ENCODE measurements at regions not wholly inside any gene's neighbourhood (a gene's known extent, or its start where the extent isn't known, plus 50 kb on each side); places are given as distances from the start of the nearest gene placed in this dataset.
"Not testable (repeated sequence)": the region's sequence is repeated elsewhere in the genome, so short reads cannot be mapped to it uniquely, and the experiment has no call there.

DNA sequence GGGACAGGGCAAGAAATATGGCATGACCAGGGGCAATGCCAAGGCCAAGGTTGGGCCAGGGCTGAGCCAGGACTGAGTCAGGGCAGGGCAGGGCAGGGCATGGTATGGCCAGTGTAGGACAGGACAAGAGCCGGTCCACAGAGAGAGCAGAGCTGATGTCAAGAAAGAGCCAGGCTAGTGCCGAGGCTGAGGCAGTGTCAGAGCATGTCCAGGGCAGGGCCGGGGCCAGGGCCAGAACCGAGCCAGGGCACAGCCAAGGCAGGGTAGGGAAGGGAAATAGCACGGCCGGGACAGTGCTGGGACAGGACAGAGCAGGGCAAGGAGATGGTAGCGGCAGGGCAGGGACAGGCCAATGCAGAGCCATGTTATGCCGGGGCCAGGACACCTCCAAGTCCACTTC is 2875.1 kb downstream of the RPIA start:
- not testable (repeated sequence) for H3K36me3 ChIP-seq (ENCODE audit: control insufficient read depth in 1 of 2, insufficient read depth in 2 of 2, low read length in 2 of 2); H3K4me1 ChIP-seq (ENCODE audit: control insufficient read depth in 1 of 2, insufficient read depth in 2 of 2, low read length in 2 of 2); H3K4me3 ChIP-seq (ENCODE audit: low read depth in 1 of 2, low read length in 2 of 2); H3K27ac ChIP-seq (ENCODE audit: low read length); H3K27me3 ChIP-seq (ENCODE audit: low read depth, low read length); H3K9me3 ChIP-seq (ENCODE audit: control insufficient read depth in 1 of 2, low read length in 2 of 2)

- not testable (repeated sequence) for H3K4me1 ChIP-seq (ENCODE audit: control insufficient read depth in 1 of 2, insufficient read depth in 2 of 2, low read length in 2 of 2); H3K36me3 ChIP-seq (ENCODE audit: control insufficient read depth in 1 of 2, insufficient read depth in 2 of 2, low read length in 2 of 2); H3K9me3 ChIP-seq (ENCODE audit: control insufficient read depth in 1 of 2, low read length in 2 of 2); H3K4me3 ChIP-seq (ENCODE audit: low read depth in 1 of 2, low read length in 2 of 2); H3K27me3 ChIP-seq (ENCODE audit: low read depth, low read length); H3K27ac ChIP-seq (ENCODE audit: low read length)
Measured at GRCh38 chr2:91567546-91568335, 2876.3 kb downstream of the RPIA start.

DNA sequence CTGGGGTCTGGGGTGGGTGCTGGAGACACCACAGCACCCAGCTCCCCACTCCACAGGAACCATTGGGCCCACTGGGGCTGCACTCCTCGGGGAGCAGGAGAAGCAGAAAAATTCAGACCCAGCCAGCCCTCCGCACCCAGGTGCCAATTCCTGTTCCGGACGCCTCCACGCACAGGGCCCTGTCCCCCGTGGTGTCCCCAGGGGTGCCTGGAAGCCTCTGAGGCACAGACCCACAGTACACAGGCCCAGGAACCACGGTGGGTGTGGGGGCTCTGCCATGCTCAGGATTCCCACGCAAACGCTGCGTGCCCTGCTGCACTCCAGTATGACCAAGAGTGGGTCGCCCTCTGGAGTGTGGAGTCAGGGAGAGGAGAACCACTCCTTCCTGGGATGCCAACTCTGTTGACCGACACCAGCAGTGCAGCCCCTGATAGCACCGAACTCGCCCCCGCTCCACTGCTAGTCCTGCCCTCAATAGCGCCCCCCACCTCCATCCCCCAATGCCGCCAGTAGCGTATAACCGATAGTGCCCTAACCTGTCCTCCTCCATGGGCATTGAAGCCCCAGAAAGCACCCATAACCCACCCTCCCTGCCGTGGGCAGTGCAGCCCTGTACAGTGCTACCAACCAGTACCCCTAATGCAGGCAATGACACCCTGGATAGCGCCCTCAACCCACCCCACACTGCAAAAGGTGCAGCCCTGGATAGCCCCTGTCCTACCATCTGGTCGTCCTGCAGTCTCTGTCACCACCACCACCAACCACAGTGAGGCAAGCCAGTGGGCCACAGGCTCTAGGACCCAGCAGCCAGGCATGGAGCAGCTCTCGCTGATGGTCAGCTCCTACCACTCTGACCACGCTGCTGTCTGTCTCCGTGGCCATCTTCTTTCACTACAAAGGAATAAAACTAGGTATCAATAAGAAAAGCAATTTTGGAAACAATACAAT is 2877.2 kb downstream of the RPIA start:
- not testable (repeated sequence) for H3K4me3 ChIP-seq (ENCODE audit: low read depth in 1 of 2, low read length in 2 of 2); H3K9me3 ChIP-seq (ENCODE audit: control insufficient read depth in 1 of 2, low read length in 2 of 2); H3K27me3 ChIP-seq (ENCODE audit: low read depth, low read length); H3K36me3 ChIP-seq (ENCODE audit: control insufficient read depth in 1 of 2, insufficient read depth in 2 of 2, low read length in 2 of 2); H3K27ac ChIP-seq (ENCODE audit: low read length); H3K4me1 ChIP-seq (ENCODE audit: control insufficient read depth in 1 of 2, insufficient read depth in 2 of 2, low read length in 2 of 2)

DNA sequence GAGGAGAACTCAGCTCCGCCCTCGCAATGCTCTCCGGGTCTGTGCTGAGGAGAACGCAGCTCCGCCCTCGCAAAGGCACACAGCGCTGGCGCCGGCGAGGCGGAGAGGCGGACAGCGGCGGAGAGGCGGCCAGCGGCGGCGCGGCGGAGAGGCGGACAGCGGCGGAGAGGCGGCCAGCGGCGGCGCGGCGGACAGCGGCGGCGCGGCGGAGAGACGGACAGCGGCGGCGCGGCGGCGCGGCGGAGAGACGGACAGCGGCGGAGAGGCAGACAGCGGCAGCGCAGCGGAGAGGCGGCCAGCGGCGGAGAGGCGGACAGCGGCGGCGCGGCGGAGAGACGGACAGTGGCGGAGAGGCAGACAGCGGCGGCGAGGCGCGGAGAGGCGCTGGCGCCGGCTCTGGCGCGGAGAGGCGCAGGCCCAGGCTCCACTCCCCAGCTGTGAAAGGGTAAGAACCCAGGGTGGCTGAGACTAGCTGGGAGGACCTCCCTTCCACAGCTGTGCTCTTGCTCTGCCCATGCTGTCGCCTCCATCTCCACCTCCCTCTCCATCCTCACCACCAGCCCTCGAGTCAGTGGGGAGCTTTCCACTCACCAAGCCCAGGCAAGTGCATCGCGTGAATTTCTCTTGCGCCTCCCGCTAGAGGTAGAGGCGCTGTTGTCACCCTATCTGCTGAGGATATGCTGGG is 2879.9 kb downstream of the RPIA start:
- H3K27ac ChIP-seq (ENCODE audit: low read length); H3K9me3 ChIP-seq (ENCODE audit: control insufficient read depth in 1 of 2, low read length in 2 of 2); H3K4me1 ChIP-seq (ENCODE audit: control insufficient read depth in 1 of 2, insufficient read depth in 2 of 2, low read length in 2 of 2); H3K27me3 ChIP-seq (ENCODE audit: low read depth, low read length); H3K4me3 ChIP-seq (ENCODE audit: low read depth in 1 of 2, low read length in 2 of 2); H3K36me3 ChIP-seq (ENCODE audit: control insufficient read depth in 1 of 2, insufficient read depth in 2 of 2, low read length in 2 of 2): not testable (repeated sequence)

- not testable (repeated sequence) for H3K4me3 ChIP-seq (ENCODE audit: low read depth in 1 of 2, low read length in 2 of 2); H3K27me3 ChIP-seq (ENCODE audit: low read depth, low read length); H3K9me3 ChIP-seq (ENCODE audit: control insufficient read depth in 1 of 2, low read length in 2 of 2)
Measured at GRCh38 chr2:91573018-91573417, 2881.5 kb downstream of the RPIA start.

GRCh38 chr2:91573755-91574154 is 2882.3 kb downstream of the RPIA start:
- H3K36me3 ChIP-seq (ENCODE audit: control insufficient read depth in 1 of 2, insufficient read depth in 2 of 2, low read length in 2 of 2) = not testable (repeated sequence)

More at GRCh38 chr2:91573018-91573417, 2881.5 kb downstream of the RPIA start:
- not testable (repeated sequence) for H3K36me3 ChIP-seq (ENCODE audit: control insufficient read depth in 1 of 2, insufficient read depth in 2 of 2, low read length in 2 of 2); H3K27ac ChIP-seq (ENCODE audit: low read length); H3K4me1 ChIP-seq (ENCODE audit: control insufficient read depth in 1 of 2, insufficient read depth in 2 of 2, low read length in 2 of 2)

DNA sequence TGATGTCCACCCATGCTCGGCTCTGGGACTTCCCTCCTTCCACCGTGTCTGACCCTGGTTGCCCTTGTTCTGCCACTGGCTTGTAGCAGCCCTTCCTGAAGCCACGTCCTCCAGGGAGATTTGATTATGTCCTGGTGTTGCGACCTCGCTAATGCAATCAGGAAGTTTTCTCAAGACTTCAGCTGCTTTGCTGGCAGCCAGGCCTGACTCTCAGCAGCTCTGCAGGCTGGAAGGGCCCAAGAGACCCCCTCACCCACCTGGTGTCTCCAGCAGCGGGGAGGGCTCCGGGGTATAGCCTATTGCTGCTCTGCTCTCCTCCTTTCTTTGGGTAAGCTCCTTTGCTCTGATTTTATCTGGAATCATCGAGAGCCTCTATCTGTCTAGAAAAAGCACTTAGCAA is 2882.8 kb downstream of the RPIA start:
- not testable (repeated sequence) for H3K27me3 ChIP-seq (ENCODE audit: low read depth, low read length); H3K4me3 ChIP-seq (ENCODE audit: low read depth in 1 of 2, low read length in 2 of 2); H3K27ac ChIP-seq (ENCODE audit: low read length); H3K9me3 ChIP-seq (ENCODE audit: control insufficient read depth in 1 of 2, low read length in 2 of 2); H3K4me1 ChIP-seq (ENCODE audit: control insufficient read depth in 1 of 2, insufficient read depth in 2 of 2, low read length in 2 of 2); H3K36me3 ChIP-seq (ENCODE audit: control insufficient read depth in 1 of 2, insufficient read depth in 2 of 2, low read length in 2 of 2)

More at GRCh38 chr2:91573755-91574154, 2882.3 kb downstream of the RPIA start:
- H3K4me1 ChIP-seq (ENCODE audit: control insufficient read depth in 1 of 2, insufficient read depth in 2 of 2, low read length in 2 of 2); H3K9me3 ChIP-seq (ENCODE audit: control insufficient read depth in 1 of 2, low read length in 2 of 2); H3K27me3 ChIP-seq (ENCODE audit: low read depth, low read length); H3K4me3 ChIP-seq (ENCODE audit: low read depth in 1 of 2, low read length in 2 of 2); H3K27ac ChIP-seq (ENCODE audit: low read length): not testable (repeated sequence)

DNA sequence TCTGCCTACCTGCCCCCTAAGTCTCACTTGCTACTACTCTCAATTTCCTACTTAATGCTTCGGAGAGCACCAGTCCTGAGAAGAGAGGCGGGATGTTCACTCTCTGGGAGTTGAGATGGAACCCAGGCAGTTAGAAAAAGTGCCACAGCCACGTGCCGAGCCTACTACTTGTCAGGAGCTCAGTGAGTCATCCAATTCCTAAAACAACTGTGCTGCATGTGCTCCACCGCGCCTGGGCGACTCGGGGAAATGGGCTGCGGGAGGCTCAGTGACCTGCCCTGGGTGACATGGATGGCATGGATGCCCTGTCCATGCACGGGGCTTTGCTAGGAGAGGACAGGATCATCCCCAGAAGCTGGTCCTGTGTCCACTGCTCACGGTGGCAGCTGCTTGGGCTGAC is 2884.2 kb downstream of the RPIA start:
- H3K4me3 ChIP-seq (ENCODE audit: low read depth in 1 of 2, low read length in 2 of 2); H3K27me3 ChIP-seq (ENCODE audit: low read depth, low read length); H3K9me3 ChIP-seq (ENCODE audit: control insufficient read depth in 1 of 2, low read length in 2 of 2); H3K36me3 ChIP-seq (ENCODE audit: control insufficient read depth in 1 of 2, insufficient read depth in 2 of 2, low read length in 2 of 2); H3K4me1 ChIP-seq (ENCODE audit: control insufficient read depth in 1 of 2, insufficient read depth in 2 of 2, low read length in 2 of 2); H3K27ac ChIP-seq (ENCODE audit: low read length): not testable (repeated sequence)

- not testable (repeated sequence) for H3K36me3 ChIP-seq (ENCODE audit: control insufficient read depth in 1 of 2, insufficient read depth in 2 of 2, low read length in 2 of 2); H3K9me3 ChIP-seq (ENCODE audit: control insufficient read depth in 1 of 2, low read length in 2 of 2); H3K4me1 ChIP-seq (ENCODE audit: control insufficient read depth in 1 of 2, insufficient read depth in 2 of 2, low read length in 2 of 2); H3K4me3 ChIP-seq (ENCODE audit: low read depth in 1 of 2, low read length in 2 of 2); H3K27ac ChIP-seq (ENCODE audit: low read length); H3K27me3 ChIP-seq (ENCODE audit: low read depth, low read length)
Measured at GRCh38 chr2:91577406-91577805, 2885.9 kb downstream of the RPIA start.

DNA sequence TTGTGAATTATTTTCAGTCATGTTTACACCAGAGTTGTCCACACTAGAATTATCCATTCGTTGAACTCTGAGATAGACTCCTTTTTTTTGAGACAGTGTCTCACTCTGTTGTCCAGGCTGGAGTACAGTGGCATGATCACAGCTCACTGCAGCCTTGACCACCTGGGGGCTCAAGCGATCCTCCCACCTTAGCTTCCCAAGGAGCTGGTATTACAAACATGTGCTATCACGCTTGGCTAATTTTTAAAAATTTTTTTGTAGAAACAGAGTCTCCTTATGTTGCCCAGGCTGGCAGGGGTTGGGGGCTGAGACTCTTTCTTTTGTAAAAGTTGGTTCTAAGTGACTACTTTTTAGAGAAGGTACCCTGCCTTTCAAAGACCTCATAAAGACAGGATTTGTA is 2887.2 kb downstream of the RPIA start:
- H3K27ac ChIP-seq (ENCODE audit: low read length); H3K4me1 ChIP-seq (ENCODE audit: control insufficient read depth in 1 of 2, insufficient read depth in 2 of 2, low read length in 2 of 2); H3K9me3 ChIP-seq (ENCODE audit: control insufficient read depth in 1 of 2, low read length in 2 of 2); H3K36me3 ChIP-seq (ENCODE audit: control insufficient read depth in 1 of 2, insufficient read depth in 2 of 2, low read length in 2 of 2); H3K27me3 ChIP-seq (ENCODE audit: low read depth, low read length); H3K4me3 ChIP-seq (ENCODE audit: low read depth in 1 of 2, low read length in 2 of 2): not testable (repeated sequence)

GRCh38 chr2:91579555-91579954 is 2888.1 kb downstream of the RPIA start:
- H3K27ac ChIP-seq (ENCODE audit: low read length); H3K36me3 ChIP-seq (ENCODE audit: control insufficient read depth in 1 of 2, insufficient read depth in 2 of 2, low read length in 2 of 2); H3K27me3 ChIP-seq (ENCODE audit: low read depth, low read length); H3K4me3 ChIP-seq (ENCODE audit: low read depth in 1 of 2, low read length in 2 of 2); H3K4me1 ChIP-seq (ENCODE audit: control insufficient read depth in 1 of 2, insufficient read depth in 2 of 2, low read length in 2 of 2); H3K9me3 ChIP-seq (ENCODE audit: control insufficient read depth in 1 of 2, low read length in 2 of 2): not testable (repeated sequence)
